Femur (tissue), 1 donor: ENCODE measurements at regions not wholly inside any gene's neighbourhood (a gene's known extent, or its start where the extent isn't known, plus 50 kb on each side); places are given as distances from the start of the nearest gene placed in this dataset.

Experiments
- DNase-seq: peaks from one replicate; pipeline ENCODE4 v3.0.0-alpha.2; 2017

DNA sequence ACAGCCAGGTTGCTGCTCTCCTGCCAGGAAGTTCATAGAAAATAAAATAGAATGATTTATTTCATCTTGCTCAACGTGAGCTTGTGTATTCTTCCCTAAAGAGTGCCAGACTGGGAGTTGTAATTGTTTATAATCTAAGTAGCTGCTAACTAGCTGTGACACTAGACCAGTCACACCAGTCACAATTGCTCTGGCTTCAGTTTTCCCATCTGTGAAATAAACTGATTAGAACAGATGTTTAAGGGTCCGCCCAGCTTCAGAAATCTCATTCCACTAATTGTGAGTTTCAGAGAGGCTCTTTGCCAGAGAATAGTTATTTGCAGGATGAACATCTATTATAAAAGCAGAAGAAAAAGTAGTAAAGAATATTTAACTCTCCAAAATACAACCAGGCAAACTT lies 55.6 kb upstream of the ZDHHC17 start:
- DNase-seq: no peak

DNA sequence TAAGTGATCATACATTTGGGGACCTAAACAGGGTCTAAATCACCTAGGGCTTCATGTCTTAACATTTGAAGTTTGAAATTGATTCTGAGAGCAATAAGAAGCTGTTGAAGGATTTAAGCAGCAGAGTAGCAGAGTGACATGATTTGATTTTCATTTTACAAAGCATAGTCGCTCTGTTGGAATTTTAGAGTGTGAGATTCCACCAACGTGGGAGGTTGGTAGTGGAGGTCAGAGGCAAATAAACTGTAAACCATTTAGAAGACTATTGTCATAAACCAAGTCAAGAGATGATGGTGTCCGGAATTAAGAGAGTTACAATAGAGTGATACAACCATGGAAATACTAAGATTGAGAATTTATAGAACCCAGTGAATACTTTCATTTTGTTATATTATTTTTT lies 52.7 kb upstream of the ZDHHC17 start:
- DNase-seq: no peak

GRCh38 chr12:76713130-76713529 lies 50.8 kb upstream of the ZDHHC17 start:
- DNase-seq: no peak

DNA sequence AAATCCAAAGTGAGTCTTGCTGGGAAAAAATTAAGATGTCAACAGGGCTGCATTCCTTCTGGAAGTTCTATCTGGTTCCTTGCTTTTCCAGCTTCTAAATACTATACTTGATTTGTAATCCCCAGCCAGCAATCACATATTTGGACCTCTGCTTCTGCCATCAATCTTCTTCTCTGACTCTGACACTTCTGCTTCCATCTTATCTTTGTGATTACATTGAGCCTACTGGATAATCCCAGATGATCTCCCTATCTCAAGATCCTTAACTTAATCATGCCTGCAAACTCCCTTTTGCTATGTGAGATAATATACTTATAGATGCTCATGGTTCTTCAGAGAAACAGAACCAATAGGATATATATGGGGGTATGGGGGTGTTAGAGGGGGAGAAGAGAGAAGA lies 49.9 kb upstream of the ZDHHC17 start:
- DNase-seq: no peak
